ENCODE measurements at regions not wholly inside any gene's neighbourhood (a gene's known extent, or its start where the extent isn't known, plus 50 kb on each side); places are given as distances from the start of the nearest gene placed in this dataset.

GRCh38 chr10:53749439-53749838 lies 976.9 kb upstream of the MBL2 start:
- no peak for DNase-seq

GRCh38 chr10:53748319-53748718 lies 975.7 kb upstream of the MBL2 start:
- no peak for DNase-seq

- no peak for DNase-seq
Measured at GRCh38 chr10:53744746-53745145, 972.2 kb upstream of the MBL2 start.

DNA sequence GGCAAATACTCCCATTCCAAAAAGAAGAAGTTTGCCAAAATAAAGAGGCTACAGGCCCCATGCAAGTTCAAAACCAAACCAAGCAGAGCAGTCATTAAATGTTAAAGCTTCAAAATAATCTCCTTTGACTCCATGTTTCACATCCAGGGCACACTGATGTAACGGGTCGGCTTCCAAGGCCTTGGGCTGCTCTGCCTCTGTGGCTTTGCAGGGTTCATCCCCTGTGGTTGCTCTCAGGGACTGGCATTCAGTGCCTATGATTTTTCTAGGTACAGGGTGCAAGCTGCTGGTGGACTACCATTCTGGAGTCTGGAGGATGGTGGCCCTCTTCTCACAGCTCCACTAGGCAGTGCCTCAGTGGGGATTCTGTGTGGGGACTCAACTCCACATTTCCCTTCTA lies 971.6 kb upstream of the MBL2 start:
- DNase-seq, result no peak

- no peak for DNase-seq
Measured at GRCh38 chr10:53737132-53737531, 964.5 kb upstream of the MBL2 start.

DNA sequence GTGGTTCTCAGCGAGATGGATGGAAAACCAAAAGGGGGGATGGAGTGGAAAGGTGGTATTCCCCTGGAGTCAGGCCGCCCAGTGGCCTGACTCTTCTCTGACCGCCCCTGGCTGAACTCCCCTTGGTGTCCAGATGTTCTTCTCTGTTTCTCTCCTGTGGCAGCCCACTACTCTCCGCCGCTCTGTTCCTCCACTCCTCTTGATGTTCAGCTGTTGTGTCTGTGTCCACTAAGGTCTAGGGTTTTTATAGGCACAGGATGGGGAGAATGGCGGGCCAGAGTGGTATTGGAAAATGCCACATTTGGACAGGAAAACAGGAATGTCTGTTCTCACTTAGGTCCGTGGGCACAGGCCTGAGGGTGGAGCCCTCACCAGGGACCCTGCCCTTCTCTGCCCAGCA lies 954.3 kb upstream of the MBL2 start:
- DNase-seq, result no peak

DNA sequence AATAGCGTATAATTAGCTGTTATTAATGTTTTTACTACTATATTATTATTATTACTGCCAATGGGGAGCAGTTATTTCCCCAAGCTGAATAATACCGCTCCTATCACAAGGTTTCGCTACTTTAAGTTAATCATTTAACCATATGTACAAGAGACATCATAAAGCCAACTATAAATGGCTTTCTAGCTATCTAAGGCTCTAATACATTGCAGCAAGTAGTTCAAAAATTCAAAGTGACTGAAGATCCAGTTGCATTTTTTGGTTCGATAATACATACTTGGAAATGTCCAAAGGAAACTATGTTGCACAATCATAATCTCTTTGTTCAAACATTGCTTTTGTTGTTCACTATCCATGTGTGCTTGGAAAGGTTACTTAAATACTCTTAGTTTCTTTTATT lies 952.0 kb upstream of the MBL2 start:
- DNase-seq, result no peak

- no peak for DNase-seq
Measured at GRCh38 chr10:53719658-53720057, 947.1 kb upstream of the MBL2 start.

GRCh38 chr10:53716156-53716555 lies 943.6 kb upstream of the MBL2 start:
- no peak for DNase-seq

DNA sequence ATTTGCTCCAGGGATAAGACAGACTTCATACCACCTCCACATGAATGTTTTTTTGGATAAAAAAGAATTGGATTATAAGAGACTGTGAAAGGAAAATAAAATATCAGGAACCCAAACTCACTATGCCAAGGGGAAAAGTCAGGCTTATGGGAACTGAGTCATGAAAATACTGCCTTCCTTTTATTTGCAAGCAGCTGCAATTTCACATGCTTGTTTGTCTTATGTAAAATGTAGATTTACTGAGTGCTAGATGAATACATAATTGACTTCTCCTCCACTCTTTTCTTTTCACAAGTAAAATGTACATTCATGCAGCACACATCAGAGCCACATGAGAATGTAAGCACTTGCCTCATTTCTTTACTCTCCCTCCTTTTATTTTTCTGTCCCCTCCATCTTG lies 940.8 kb upstream of the MBL2 start:
- no peak for DNase-seq

DNA sequence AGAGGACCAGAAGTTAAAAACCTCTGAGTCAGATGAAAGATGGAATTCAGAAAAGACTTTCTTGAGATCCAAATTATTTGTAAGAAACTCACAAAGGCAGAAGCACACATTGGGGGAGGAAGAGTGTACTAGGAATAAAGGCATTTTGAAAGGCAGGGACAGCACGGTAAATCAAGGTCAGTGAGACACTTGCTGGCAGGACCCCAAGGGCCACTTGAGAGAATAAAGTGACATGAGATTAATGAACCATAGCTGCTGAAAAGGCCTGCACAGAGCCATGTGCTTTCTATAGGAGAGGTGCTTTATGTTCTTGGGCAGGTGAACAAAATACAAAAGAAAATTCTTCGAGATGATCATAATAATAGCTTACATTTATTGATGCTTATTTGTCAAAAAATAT lies 929.9 kb upstream of the MBL2 start:
- DNase-seq, result no peak

GRCh38 chr10:53701213-53701612 lies 928.6 kb upstream of the MBL2 start:
- DNase-seq, result no peak

GRCh38 chr10:53700278-53700677 lies 927.7 kb upstream of the MBL2 start:
- no peak for DNase-seq

DNA sequence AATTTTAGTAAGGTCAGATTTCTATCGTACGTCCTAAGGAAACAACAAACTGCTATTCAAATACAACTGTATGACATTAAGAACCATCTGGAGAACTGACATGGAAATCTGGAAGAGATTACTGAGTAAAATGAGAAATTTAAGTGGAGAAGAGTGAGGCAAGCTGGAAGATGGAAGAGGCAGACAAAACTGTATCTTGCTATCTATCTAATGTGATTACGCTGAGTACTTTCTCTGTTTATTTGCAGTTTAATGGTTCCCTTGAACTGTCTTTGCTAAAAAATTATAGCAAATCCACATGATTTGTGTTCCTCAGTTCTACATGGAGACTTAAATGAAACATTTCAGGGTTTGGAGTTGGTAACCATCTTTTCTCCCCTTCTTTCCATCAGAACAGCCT lies 927.1 kb upstream of the MBL2 start:
- DNase-seq, result no peak

- DNase-seq, result no peak
Measured at GRCh38 chr10:53699231-53699630, 926.6 kb upstream of the MBL2 start.

DNA sequence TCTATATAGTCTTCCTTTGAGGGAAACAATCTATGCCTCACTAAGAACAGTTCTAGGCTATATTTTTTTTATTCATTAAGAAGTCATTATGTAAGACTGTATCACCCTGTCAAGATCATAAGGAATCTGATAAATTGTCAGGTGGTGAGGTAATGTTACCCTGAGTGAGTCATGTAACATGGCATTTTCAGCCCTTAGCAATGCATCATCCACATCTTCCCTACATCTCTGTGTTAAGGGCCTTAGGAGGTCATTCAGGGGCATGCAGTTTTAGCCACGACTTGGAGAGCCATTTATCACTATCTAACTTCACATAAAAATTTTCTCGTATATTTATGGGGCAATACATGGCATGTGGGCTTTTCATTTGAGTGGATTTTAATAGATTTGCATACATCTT lies 924.5 kb upstream of the MBL2 start:
- no peak for DNase-seq

- no peak for DNase-seq
Measured at GRCh38 chr10:53690524-53691240, 918.1 kb upstream of the MBL2 start.

- DNase-seq, result no peak
Measured at GRCh38 chr10:53687800-53688199, 915.2 kb upstream of the MBL2 start.

GRCh38 chr10:53682885-53683284 lies 910.3 kb upstream of the MBL2 start:
- no peak for DNase-seq

- DNase-seq, result no peak
Measured at GRCh38 chr10:53682458-53682857, 909.9 kb upstream of the MBL2 start.

GRCh38 chr10:53679666-53680065 lies 907.1 kb upstream of the MBL2 start:
- no peak for DNase-seq

DNA sequence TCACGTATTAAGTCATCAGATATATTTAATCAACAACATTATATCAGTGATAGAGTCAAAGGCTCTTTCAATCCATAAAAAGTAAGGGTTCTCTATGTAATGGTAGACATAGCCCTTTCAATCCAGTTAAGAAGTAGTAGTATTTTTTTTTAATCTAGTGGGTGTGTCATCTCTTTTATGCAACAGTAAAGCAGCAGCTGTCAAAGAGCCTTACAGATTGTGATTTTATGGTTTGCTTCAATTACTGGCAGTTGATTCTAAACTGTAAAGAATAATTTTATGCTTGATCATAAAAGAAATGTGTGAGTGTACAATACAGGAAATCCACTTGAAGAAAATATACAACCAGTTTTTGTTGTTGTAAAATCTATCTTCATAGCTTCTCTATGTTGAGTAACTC lies 902.6 kb upstream of the MBL2 start:
- no peak for DNase-seq

GRCh38 chr10:53667063-53667462 lies 894.5 kb upstream of the MBL2 start:
- DNase-seq, result no peak

- DNase-seq, result no peak
Measured at GRCh38 chr10:53664282-53665019, 891.9 kb upstream of the MBL2 start.

GRCh38 chr10:53650794-53651193 lies 878.2 kb upstream of the MBL2 start:
- DNase-seq, result no peak

Data from AML-193 (cell line).